Activated CD8-positive, alpha-beta memory T cell treated with anti-CD3 and anti-CD28 coated beads for 36 hours (primary cell): ENCODE measurements at regions not wholly inside any gene's neighbourhood (a gene's known extent, or its start where the extent isn't known, plus 50 kb on each side); places are given as distances from the start of the nearest gene placed in this dataset.
"Not testable (repeated sequence)": the region's sequence is repeated elsewhere in the genome, so short reads cannot be mapped to it uniquely, and the experiment has no call there.

ENCODE experiments used
- CTCF ChIA-PET: fragments of 350-600 bp; sonication (Branson Sonifier 250); formaldehyde crosslinking; loops from one replicate; lab custom pipeline; 2021; ENCODE audit warnings: antibody characterized with exemption; lab: Charles Lee
- POLR2A ChIA-PET: fragments of 350-600 bp; sonication (Branson Sonifier 250); formaldehyde crosslinking; loops from one replicate; lab custom pipeline; 2021; ENCODE audit warnings: antibody characterized with exemption; lab: Charles Lee

- ChIA-PET POLR2A (no interaction called here), CTCF (no interaction called here)
Observed at GRCh38 chrX:140177821-140178220, 212.5 kb upstream of the CXorf66 start.

- POLR2A ChIA-PET = no interaction called here
- CTCF ChIA-PET = no interaction called here
Observed at GRCh38 chrX:140172401-140172800, 207.1 kb upstream of the CXorf66 start.

- CTCF ChIA-PET = no interaction called here
- POLR2A ChIA-PET = no interaction called here
Observed at GRCh38 chrX:140167551-140167950, 202.2 kb upstream of the CXorf66 start.

- CTCF ChIA-PET = no interaction called here
- POLR2A ChIA-PET = no interaction called here
Observed at GRCh38 chrX:140165849-140166248, 200.5 kb upstream of the CXorf66 start.

- ChIA-PET POLR2A (no interaction called here), CTCF (no interaction called here)
Observed at GRCh38 chrX:140164391-140164790, 199.1 kb upstream of the CXorf66 start.

- ChIA-PET POLR2A (no interaction called here), CTCF (no interaction called here)
Observed at GRCh38 chrX:140163371-140164159, 198.2 kb upstream of the CXorf66 start.

- CTCF ChIA-PET = no interaction called here
- POLR2A ChIA-PET = no interaction called here
Observed at GRCh38 chrX:140157611-140158010, 192.3 kb upstream of the CXorf66 start.

- ChIA-PET POLR2A (no interaction called here), CTCF (no interaction called here)
Observed at GRCh38 chrX:140157143-140157542, 191.8 kb upstream of the CXorf66 start.

- CTCF ChIA-PET = no interaction called here
- POLR2A ChIA-PET = no interaction called here
Observed at GRCh38 chrX:140151316-140151715, 186.0 kb upstream of the CXorf66 start.

- ChIA-PET POLR2A (no interaction called here), CTCF (no interaction called here)
Observed at GRCh38 chrX:140149761-140150160, 184.4 kb upstream of the CXorf66 start.

GRCh38 chrX:140141444-140142029 is 176.2 kb upstream of the CXorf66 start:
- ChIA-PET POLR2A (no interaction called here), CTCF (no interaction called here)

- CTCF ChIA-PET = not testable (repeated sequence)
Observed at GRCh38 chrX:140138492-140138891, 173.2 kb upstream of the CXorf66 start.

GRCh38 chrX:140138065-140138464 is 172.7 kb upstream of the CXorf66 start:
- CTCF ChIA-PET, POLR2A ChIA-PET: not testable (repeated sequence)

More at GRCh38 chrX:140138492-140138891, 173.2 kb upstream of the CXorf66 start:
- POLR2A ChIA-PET = not testable (repeated sequence)

- POLR2A ChIA-PET = no interaction called here
- CTCF ChIA-PET = no interaction called here
Observed at GRCh38 chrX:140132937-140133336, 167.6 kb upstream of the CXorf66 start.

GRCh38 chrX:140123446-140123845 is 158.1 kb upstream of the CXorf66 start:
- ChIA-PET CTCF (no interaction called here), POLR2A (no interaction called here)

- POLR2A ChIA-PET = not testable (repeated sequence)
Observed at GRCh38 chrX:140114059-140114458, 148.7 kb upstream of the CXorf66 start.

GRCh38 chrX:140110081-140110650 is 144.8 kb upstream of the CXorf66 start:
- POLR2A ChIA-PET = no interaction called here
- CTCF ChIA-PET = no interaction called here

More at GRCh38 chrX:140114059-140114458, 148.7 kb upstream of the CXorf66 start:
- CTCF ChIA-PET = not testable (repeated sequence)

- CTCF ChIA-PET = no interaction called here
- POLR2A ChIA-PET = no interaction called here
Observed at GRCh38 chrX:140104760-140105159, 139.4 kb upstream of the CXorf66 start.

- CTCF ChIA-PET = no interaction called here
- POLR2A ChIA-PET = no interaction called here
Observed at GRCh38 chrX:140099221-140099620, 133.9 kb upstream of the CXorf66 start.

- CTCF ChIA-PET = no interaction called here
Observed at GRCh38 chrX:140092121-140092520, 126.8 kb upstream of the CXorf66 start.

More at GRCh38 chrX:140092121-140092520, 126.8 kb upstream of the CXorf66 start:
- POLR2A ChIA-PET = no interaction called here
